DMS153 treated with DMSO at 0.1 percent for 48 hours (cell line): ENCODE measurements at regions not wholly inside any gene's neighbourhood (a gene's known extent, or its start where the extent isn't known, plus 50 kb on each side); places are given as distances from the start of the nearest gene placed in this dataset.
A peak's percentile ranks its signal among the peaks of the same experiment; 100 is the strongest.

Experiments
- DNase-seq: peaks from one replicate; lab custom pipeline; 2025; ENCODE audit not compliant: unreplicated experiment; lab: John Stamatoyannopoulos, UW

DNA sequence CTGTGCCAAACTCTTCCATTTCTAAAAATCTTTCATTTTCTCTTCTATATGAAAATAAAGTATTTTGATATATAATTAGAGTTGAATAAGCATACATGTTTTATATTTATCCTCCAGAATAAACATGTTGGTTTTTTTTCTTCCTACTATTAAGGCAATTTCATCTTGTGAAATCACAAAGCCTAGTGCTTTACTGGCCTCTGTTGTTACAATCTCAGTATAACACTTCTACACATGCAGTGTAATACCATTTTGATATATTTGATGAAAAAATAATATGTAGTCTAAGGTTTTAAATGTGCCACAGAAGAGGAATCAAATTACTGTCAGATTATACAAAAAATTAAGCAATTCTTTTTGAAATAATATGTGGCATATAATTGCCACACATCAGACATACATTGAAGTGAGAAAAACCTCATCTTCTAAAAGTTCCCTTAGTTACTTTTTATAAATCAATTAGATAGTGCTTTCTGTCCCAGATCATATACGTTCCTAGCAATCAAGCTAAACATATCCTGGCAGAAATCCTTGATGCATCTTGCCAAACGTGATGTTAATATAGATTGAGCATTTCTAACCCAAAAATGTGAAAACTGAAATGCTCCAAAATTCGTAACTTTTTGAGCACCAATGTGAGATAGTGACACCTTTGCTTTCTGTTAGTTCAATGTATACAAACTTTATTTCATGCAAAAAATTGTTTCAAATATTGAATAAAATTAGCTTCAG, 225.1 kb upstream of the MANEA start:
- DNase-seq, result no peak

DNA sequence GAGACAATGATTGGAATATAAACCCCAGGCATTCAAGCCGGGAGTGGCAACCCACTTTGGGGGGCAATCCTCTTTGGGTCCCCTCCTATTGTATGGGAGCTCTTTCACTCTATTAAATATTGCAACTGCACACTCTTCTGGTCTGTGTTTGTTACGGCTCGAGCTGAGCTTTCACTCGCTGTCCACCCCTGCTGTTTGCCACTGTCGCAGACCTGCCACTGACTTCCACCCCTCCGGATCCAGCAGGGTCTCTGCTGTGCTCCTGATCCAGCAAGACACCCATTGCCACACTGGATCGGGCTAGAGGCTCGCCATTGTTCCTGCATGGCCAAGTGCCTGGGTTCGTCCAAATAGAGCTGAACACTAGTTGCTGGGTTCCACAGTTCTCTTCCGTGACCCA, 222.8 kb upstream of the MANEA start:
- DNase-seq, result no peak

DNA sequence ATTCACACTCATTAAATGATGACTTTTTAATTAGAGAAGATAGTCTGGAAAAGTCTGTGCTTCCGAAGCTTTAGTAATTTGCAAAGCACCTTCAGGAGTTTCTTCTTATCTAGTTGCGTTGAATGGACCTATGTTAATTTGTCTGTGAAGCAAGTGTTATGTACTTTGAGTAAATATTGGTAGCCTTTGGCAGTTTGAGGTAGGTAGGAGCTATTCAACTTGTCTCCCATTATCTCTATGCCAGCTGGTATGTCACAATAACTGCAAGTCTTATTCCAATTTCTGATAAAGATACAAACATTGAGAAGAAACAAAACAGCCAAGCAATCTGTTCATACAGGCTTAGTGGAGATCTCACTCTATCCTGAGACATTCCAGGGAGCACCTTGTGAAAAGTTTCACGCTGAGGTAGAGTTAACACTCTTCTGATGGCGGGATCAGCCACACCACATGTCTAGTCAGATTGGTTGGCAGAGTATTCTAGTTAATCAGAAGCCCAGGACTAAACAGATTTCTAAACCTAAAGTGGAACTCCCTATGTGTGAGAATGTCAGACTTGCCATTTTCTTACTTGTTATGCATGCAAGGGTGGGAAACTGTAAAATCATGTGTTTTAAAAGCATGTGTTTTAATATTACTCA, 219.8 kb upstream of the MANEA start:
- no peak for DNase-seq

DNA sequence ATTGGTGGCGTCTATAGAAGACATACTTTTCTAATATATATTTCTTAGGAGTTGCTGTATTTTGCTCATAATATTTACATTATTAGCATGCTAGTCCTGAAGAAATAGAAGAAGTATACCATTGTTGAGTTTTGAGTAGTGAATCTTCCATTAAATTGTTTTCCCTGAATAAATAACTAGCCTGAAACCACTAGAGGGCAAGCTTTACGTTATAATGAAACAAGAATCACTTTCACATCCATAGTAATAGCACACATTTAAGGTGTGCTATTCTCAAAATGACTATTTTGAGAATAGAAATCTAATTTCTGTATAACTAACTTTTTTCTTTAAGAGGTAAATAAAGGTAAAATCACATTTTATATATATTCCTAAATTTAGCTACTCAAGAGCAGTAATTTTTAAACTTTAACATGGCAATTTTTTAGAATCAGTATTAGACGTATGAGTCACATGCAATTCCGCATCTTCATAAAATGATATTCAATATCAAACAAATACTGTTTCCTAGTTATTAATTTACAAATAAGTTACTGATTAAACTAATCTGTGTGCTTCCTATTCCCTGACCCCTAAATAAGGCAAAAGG, 213.2 kb upstream of the MANEA start:
- DNase-seq, result peak; percentile 16

DNA sequence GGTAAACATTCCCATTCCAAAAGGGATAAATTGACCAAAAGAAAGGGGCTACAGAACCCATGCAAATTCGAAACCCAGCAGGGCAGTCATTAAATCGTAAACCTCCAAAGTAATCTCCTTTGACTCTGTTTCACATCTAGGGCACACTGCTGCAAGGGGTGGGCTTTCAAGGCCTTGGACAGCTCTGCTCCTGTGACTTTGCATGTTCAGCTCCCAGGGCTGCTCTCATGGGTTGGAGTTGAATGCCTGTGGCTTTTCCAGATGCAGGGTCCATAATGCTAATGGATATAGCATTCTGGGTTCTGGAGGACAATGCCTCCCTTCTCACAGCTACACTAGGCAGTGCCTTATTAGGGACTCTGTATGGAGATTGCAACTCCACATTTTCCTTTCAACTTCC, 211.9 kb upstream of the MANEA start:
- DNase-seq, result no peak

DNA sequence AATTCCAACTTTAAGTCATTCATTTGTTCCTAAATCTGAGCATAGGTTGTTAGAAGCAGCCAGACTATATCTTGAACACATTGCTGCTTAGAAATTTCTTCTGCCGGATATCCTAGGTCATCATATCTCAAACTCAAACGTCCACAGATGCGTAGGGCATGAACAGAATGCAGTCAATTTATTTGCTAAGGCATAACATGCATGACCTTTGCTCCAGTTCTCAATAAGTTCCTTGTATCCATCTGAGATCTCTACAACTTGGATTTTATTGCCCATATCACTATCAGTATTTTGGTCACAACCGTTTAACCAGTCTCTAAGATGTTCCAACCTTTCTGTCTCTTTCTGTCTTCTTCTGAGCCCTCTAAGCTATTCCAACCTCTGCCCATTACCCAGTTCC, 210.9 kb upstream of the MANEA start:
- DNase-seq, result no peak

DNA sequence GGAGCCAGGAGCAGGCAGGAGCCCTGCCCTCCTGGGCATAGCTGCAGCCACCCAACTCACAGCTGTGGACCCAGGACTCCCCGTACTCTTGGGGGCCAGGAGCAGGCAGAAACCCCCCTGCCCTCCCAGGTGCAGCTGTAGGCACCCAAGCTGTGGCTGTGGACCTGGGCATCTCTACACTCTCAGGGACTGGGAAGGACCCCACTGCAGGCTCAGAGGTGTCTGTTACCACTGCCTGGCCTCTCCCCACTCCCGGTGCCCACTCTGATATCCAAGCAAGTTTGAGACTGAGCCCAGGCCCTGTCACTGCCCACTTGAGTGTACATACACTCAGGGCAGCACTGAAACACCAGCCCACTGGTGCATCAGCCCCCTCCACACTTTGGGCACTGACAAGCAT, 193.5 kb upstream of the MANEA start:
- no peak for DNase-seq

DNA sequence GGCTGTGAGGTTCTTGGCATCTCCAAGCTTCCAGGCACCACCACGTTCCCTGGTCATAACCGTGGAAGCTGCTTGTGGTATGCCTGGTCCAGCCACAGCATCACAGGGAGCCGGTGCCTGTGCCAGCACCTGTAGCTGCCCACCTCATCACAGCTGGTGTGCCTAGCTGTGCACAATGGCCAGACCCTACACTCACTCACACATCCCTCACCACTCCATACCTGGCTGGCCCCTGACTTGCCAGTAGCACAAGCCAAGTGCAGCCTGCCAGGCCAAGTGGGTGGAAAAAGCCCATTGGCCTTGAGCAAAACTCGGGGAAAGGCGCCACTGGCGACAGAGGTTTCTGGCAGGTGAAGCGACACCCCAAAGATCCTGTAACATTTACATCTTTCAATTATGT, 192.3 kb upstream of the MANEA start:
- no peak for DNase-seq

DNA sequence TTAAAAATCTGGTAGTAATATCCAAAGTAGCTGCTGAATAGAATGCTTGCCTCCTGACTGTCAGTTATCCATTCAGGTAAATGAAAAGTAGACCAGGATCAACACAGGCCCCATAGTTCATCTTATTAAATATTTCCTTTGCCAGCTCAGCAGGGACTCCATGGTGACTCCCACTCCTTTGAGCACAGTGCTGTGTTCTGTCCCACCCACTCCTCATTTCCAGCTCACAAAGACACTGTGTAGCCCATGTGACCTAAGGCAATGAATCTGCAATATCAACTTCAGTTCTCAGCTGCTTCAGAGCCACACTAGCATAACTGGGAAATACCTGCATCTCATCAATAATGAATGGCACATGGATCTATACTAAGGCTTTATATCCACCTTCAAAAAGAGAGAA, 189.5 kb upstream of the MANEA start:
- no peak for DNase-seq

DNA sequence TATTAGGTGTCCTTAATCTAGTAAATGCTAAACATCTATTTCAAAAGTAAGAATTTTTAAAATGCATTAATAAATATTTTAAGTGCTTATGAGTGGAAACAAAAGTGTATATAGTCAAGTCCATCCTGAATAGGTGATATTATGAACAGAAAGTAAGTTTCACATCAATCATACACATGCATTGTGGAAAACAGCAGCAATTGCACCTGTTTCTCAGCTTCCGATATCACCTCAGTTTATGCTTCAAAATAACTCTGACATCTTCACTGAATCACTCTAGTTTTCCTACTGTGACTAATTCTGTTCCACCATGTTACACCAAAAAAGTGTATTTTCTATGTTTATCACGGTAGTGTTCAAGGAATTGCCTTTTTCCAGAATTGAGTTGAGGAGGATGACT, 172.6 kb upstream of the MANEA start:
- DNase-seq, result no peak

DNA sequence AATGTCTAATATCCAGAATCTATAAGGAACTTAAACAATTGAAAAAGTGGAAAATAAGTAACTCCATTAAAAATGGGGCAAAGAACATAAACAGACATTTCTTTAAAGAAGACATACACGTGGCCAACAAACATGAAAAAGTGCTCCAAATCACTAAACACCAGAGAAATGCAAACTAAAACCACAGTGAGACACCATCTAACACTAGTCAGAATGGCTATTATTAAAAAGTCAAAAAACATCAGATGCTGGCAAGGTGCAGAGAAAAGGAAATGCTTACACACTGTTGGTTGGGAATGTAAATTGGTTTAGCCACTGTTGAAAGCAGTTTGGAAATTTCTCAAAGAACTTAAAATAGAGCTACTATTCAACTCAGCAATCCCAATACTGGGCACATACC, 169.2 kb upstream of the MANEA start:
- DNase-seq, result no peak

DNA sequence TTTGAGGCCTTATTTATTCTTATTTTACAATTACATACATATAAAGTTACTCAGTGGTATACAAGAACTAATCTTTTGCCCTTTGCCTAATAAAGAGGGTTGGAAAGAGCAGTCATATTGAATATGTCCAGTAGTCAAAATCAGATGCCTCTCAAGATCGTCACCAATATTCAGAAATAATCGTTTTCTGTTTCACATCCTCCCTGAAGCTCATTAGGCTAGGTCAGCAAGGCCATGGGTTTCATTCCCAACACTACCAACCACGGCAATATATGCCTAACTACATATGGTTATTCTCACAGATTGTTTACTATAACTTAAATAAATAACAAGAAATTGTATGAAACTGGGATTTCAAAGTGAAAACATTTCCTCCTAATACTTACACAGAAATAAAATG, 167.2 kb upstream of the MANEA start:
- DNase-seq, result no peak

DNA sequence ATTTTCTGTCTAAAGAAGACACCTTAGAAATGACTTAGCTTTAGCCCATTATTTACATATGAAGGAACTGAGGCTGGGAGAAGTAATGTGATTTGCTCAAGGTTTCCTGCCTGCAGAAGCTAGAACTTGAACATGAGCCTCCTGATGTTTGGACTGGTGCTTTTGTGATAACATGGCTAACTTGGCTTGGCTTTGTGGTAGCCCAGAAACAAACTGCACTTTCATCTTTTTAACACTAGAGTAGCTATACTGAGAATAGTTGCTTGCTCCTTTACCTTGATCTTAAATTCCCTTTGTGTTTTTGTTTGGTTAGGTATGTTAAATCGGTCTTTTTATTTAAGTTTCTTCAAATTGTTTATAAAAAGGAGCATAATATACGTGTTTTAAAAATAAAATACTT, 163.5 kb upstream of the MANEA start:
- no peak for DNase-seq

DNA sequence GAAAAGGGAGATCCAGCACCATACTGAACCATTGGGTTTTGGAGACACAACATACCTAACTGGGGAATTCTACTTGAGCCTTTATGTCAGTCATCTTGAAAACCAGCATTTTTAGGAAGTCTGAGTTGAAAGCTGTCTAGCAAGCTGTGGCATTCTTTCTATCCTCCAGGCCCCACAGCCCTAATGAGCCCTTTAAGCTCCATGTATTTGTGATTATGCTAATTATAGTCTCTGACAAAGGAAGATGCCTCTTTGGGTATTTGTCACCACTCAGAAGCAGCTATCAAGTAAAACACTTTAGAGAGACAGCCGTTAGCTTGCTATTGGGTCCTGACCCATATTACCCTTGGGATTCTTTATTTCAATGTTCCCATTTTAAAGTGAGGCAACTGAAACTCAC, 159.5 kb upstream of the MANEA start:
- no peak for DNase-seq

DNA sequence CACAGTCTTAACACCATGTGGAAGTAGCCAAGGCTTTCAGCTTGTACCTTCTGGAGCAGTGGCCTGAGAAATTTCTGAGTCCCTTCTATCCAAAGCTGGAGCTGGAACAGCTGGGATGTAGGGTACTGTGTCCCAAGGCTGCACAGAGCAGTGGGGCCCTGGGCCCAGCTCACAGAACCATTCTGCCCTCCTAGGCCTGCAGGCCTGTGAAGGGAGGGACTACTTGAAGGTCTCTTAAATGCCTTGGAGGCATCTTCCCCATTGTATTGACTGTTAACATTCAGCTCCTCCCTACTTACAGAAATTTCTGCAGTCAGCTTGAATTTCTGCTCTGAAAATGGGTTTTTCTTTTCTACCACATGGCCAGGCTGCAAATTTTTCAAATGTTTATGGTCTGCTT, 156.5 kb upstream of the MANEA start:
- DNase-seq, result no peak

DNA sequence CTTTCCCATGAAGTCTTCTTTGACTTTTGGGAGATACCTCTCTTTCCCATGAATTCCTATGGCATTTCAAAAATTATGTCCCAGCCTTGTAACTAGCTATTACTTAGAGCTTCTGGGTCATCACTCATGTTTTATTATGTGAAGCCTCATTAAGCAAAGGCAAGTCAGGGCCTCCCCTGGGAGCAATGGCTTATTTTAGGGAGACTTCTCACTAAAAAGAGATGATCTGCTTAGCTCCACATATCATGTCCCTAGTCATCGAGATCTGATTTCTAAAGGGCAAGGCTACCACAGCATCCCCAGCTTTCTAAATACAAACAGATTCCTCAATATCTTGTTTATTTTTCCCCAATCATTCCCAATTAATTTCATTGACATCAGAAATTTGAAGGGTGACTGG, 154.0 kb upstream of the MANEA start:
- DNase-seq, result no peak

DNA sequence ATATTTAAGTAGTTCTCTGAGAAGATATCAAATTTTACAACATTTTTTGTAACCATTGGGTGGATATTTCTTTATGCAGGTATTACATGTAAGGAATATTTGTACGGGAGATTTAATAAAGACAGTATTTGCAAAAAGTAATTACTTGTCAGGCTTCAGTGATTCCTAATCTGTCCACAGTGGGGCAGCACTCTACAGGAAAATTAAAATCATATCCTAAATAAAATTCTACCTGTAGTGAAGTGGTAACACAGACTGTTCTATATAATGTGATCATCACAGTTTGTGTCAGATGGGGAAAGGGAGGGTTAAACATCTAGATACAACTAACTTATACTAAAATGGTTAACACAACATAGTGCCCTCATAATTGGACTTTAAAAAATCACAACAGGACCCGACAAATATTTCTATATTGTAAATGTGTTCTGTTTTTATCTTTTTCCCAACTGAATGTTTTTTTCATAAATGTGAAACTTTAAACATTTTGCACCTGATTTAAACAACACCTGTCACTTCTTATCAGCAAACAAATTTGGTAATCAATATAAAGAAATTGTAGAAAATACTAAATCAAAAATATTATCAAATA, 145.6 kb upstream of the MANEA start:
- DNase-seq, result peak; percentile 45

DNA sequence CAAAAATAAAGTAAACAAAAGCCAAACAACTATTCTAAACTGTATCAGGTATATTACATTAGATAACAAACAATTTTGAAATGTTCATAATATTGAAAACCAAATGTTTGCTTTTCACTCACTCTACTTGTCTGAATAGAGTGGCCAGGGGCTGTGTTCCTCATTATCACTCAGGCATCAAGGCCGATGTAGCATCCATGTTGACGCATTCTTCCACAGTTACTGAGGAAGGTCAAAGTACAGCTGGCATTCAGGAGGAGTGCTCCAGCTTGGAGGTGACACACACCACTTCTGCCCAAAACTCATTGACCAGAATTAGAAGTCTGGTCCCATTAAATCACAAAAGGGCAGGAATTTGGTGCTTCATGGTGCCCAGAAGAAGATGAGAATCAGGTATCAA, 137.6 kb upstream of the MANEA start:
- DNase-seq, result no peak

DNA sequence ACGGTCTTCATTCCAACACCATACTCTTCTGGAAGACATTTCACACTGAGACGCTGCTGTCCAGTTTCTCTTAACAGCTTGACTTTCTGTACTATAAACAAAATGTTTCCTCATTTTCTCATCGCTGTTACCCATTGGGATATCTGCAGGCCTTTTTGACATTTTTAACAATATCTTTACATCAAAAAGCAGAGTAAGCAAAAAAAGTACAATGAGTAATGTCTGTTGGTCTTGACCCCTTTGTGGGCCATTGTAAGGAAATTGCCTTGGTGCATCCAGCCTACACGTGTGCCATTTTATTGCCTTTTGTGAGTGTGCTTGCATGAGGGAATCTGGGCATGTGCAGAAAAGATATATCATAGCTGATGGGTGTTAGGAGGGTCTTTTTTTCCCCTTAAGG, 129.1 kb upstream of the MANEA start:
- DNase-seq, result no peak

DNA sequence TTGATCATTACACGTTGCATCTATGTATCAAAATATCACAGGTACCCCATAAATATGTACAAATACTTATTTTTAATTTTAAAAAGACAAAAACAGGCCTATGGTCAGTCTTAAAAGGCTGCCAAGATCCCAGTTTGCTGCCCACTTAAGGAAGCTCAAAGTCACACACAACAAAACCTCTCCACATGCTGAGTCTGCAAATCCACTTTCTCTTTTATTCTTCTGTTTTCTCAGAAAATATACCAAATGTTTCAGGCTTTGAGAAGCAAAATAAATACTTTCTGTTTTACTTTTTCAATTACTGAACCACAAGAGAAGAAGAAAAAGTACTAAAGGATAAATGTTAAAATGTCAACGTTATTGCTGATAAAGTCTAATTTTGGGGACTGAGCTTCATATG, 107.8 kb upstream of the MANEA start:
- DNase-seq, result no peak

DNA sequence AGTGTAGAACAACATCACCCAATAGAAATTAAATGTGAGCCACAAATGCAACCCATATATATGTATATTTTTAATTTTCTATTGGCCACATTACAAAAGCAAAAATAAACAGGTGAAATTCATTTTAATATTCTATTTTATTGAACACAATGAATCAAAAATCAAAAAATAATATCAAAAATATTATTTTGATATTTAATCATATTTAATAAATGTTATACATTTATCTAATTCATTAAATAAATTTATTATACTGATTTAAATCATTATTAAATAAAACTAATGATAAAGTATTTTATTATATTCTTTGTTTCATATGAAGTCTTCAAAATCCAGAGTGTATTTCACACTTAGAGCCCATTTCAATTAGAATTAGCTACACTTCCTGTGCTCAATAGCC, 98.4 kb upstream of the MANEA start:
- no peak for DNase-seq

DNA sequence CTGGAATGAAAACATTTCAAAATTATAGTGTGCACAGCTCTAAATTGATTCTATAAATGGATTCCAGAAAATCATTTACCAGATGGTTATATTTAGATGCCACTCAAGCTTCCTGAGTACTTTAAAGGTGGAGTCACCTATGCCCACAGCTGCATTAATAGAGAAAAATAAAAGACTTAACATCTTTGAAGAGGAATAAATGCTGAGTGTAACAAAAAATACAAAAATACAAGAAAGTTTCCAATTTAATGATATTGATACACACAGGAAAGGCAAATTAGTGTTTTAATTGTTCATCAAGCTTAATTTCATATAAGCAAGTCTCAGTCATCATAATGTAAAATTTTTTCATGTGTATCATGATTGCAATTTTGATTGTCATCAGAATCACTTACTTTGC, 89.5 kb upstream of the MANEA start:
- DNase-seq, result no peak
